PC-9 (cell line): ENCODE measurements at regions not wholly inside any gene's neighbourhood (a gene's known extent, or its start where the extent isn't known, plus 50 kb on each side); places are given as distances from the start of the nearest gene placed in this dataset.

Experiments used
- EZH2 ChIP-seq: fragments of 200-600 bp; sonication (generic); IDR thresholded peaks from 2 replicates; pipeline ENCODE4 v1.8.0; 2017; ENCODE audit warnings: antibody characterized with exemption, low read depth
- TF ChIP-seq, protein P1 (sequence below): fragments of 200-600 bp; sonication (generic); conservative IDR thresholded peaks from 2 replicates; pipeline ENCODE4 v1.6.1; 2017; ENCODE audit warnings: mixed run types, antibody characterized with exemption, mild to moderate bottlenecking, moderate library complexity

- no peak for TF ChIP-seq EZH2
- TF ChIP-seq, protein P1, sequence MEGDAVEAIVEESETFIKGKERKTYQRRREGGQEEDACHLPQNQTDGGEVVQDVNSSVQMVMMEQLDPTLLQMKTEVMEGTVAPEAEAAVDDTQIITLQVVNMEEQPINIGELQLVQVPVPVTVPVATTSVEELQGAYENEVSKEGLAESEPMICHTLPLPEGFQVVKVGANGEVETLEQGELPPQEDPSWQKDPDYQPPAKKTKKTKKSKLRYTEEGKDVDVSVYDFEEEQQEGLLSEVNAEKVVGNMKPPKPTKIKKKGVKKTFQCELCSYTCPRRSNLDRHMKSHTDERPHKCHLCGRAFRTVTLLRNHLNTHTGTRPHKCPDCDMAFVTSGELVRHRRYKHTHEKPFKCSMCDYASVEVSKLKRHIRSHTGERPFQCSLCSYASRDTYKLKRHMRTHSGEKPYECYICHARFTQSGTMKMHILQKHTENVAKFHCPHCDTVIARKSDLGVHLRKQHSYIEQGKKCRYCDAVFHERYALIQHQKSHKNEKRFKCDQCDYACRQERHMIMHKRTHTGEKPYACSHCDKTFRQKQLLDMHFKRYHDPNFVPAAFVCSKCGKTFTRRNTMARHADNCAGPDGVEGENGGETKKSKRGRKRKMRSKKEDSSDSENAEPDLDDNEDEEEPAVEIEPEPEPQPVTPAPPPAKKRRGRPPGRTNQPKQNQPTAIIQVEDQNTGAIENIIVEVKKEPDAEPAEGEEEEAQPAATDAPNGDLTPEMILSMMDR = no peak
Observed at GRCh38 chr13:31055589-31055988, 106.1 kb downstream of the HSPH1 start.
